HEK293 (cell line): ENCODE measurements at regions not wholly inside any gene's neighbourhood (a gene's known extent, or its start where the extent isn't known, plus 50 kb on each side); places are given as distances from the start of the nearest gene placed in this dataset.

Experiments used
- CTCF ChIA-PET: fragments of 350-600 bp; formaldehyde crosslinking; extraction: SDS; loops from one replicate; lab custom pipeline; 2021; ENCODE audit warnings: antibody characterized with exemption; lab: Yijun Ruan, JAX
- POLR2A ChIA-PET: fragments of 300-600 bp; formaldehyde crosslinking; extraction: SDS; loops from one replicate; lab custom pipeline; 2020; ENCODE audit warnings: antibody characterized with exemption, inconsistent platforms; lab: Yijun Ruan, JAX
- H3K27ac ChIP-seq: fragments of 200-500 bp; sonication (Bioruptor generic); 2 replicates; pipeline ENCODE4 v1.5.1; 2014; ENCODE audit warnings: low read depth, low read length, control low read depth, inconsistent platforms; ENCODE audit errors: extremely low read depth
- H3K36me3 ChIP-seq, 2 experiments: fragments of 200-500 bp in 1 of 2; sonication (Bioruptor generic) in 1 of 2; 1 replicate in 1 of 2; 2 replicates in 1 of 2; pipeline ENCODE4 v1.5.1; 2014 to 2017; ENCODE audit warnings: inconsistent platforms in 2 of 2, low read length in 2 of 2; ENCODE audit not compliant: control insufficient read depth in 2 of 2, insufficient read depth in 1 of 2
- H3K4me1 ChIP-seq: fragments of 200-500 bp; sonication (Bioruptor generic); 2 replicates; pipeline ENCODE4 v1.5.1; 2014; ENCODE audit warnings: mild to moderate bottlenecking, low read length, inconsistent platforms; ENCODE audit not compliant: control insufficient read depth, insufficient read depth
- H3K4me3 ChIP-seq: 2 replicates; pipeline ENCODE4 v1.5.1; 2011; ENCODE audit warnings: low read depth, mild to moderate bottlenecking, control low read depth, low read length, moderate library complexity
- H3K9me3 ChIP-seq: fragments of 200-500 bp; sonication (Bioruptor generic); 2 replicates; pipeline ENCODE4 v1.5.1; 2014; ENCODE audit warnings: low read depth, low read length, inconsistent platforms; ENCODE audit not compliant: control insufficient read depth, insufficient read depth
- KLF8 ChIP-seq: fragments of 450-650 bp; formaldehyde crosslinking; IDR thresholded peaks from 2 replicates; pipeline ENCODE4 v1.5.1; 2016; ENCODE audit warnings: missing biosample characterization, missing genetic modification characterization
- PRDM6 ChIP-seq: fragments of 450-650 bp; formaldehyde crosslinking; IDR thresholded peaks from 2 replicates; pipeline ENCODE4 v1.5.1; 2017; ENCODE audit warnings: missing biosample characterization, missing genetic modification characterization
- REST ChIP-seq: fragments of 450-650 bp; formaldehyde crosslinking; IDR thresholded peaks from 2 replicates; pipeline ENCODE4 v1.5.1; 2016; ENCODE audit warnings: missing biosample characterization, missing genetic modification characterization
- ZBTB17 ChIP-seq: fragments of 450-650 bp; formaldehyde crosslinking; IDR thresholded peaks from 2 replicates; pipeline ENCODE4 v1.5.1; 2016; ENCODE audit warnings: missing biosample characterization, missing genetic modification characterization
- ZBTB21 ChIP-seq: fragments of 450-650 bp; formaldehyde crosslinking; IDR thresholded peaks from 2 replicates; pipeline ENCODE4 v1.5.1; 2017; ENCODE audit warnings: missing biosample characterization, missing genetic modification characterization
- ZBTB6 ChIP-seq: fragments of 450-650 bp; formaldehyde crosslinking; IDR thresholded peaks from 2 replicates; pipeline ENCODE4 v1.5.1; 2017; ENCODE audit warnings: missing biosample characterization, missing genetic modification characterization
- ZIC2 ChIP-seq: fragments of 450-650 bp; formaldehyde crosslinking; IDR thresholded peaks from 2 replicates; pipeline ENCODE4 v1.5.1; 2016; ENCODE audit warnings: missing biosample characterization, missing genetic modification characterization
- ZNF132 ChIP-seq: fragments of 450-650 bp; formaldehyde crosslinking; IDR thresholded peaks from 2 replicates; pipeline ENCODE4 v1.5.1; 2017; ENCODE audit warnings: missing biosample characterization, missing genetic modification characterization, borderline replicate concordance
- ZNF169 ChIP-seq: fragments of 450-650 bp; formaldehyde crosslinking; IDR thresholded peaks from 2 replicates; pipeline ENCODE4 v1.5.1; 2016; ENCODE audit warnings: missing biosample characterization, missing genetic modification characterization
- ZNF18 ChIP-seq: fragments of 450-650 bp; formaldehyde crosslinking; IDR thresholded peaks from 2 replicates; pipeline ENCODE4 v1.5.1; 2016; ENCODE audit warnings: missing biosample characterization, missing genetic modification characterization
- ZNF23 ChIP-seq: fragments of 450-650 bp; formaldehyde crosslinking; IDR thresholded peaks from 2 replicates; pipeline ENCODE4 v1.5.1; 2016; ENCODE audit warnings: missing biosample characterization, missing genetic modification characterization, borderline replicate concordance
- ZNF26 ChIP-seq: fragments of 450-650 bp; formaldehyde crosslinking; IDR thresholded peaks from 2 replicates; pipeline ENCODE4 v1.5.1; 2016; ENCODE audit warnings: missing biosample characterization, missing genetic modification characterization
- ZNF274 ChIP-seq, 2 experiments: fragments of 200-500 bp in 1 of 2; fragments of 450-650 bp in 1 of 2; sonication (Bioruptor generic) in 1 of 2; formaldehyde crosslinking in 1 of 2; IDR thresholded peaks; 2 replicates each; pipeline versions ENCODE4 v1.5.1 to v1.6.1; 2014 to 2016; ENCODE audit warnings: borderline replicate concordance in 1 of 2, inconsistent platforms in 1 of 2, low read length in 1 of 2, missing biosample characterization in 1 of 2, missing genetic modification characterization in 1 of 2
- ZNF37A ChIP-seq: fragments of 450-650 bp; IDR thresholded peaks from 2 replicates; pipeline ENCODE4 v1.5.1; 2018; ENCODE audit warnings: missing biosample characterization, missing genetic modification characterization
- ZNF426 ChIP-seq: fragments of 450-650 bp; formaldehyde crosslinking; IDR thresholded peaks from 2 replicates; pipeline ENCODE4 v1.5.1; 2017; ENCODE audit warnings: missing biosample characterization, missing genetic modification characterization, mild to moderate bottlenecking, inconsistent platforms, moderate library complexity
- ZNF433 ChIP-seq: fragments of 450-650 bp; formaldehyde crosslinking; IDR thresholded peaks from 2 replicates; pipeline ENCODE4 v1.5.1; 2016; ENCODE audit warnings: missing biosample characterization, missing genetic modification characterization, low read depth
- ZNF449 ChIP-seq: fragments of 450-650 bp; formaldehyde crosslinking; IDR thresholded peaks from 2 replicates; pipeline ENCODE4 v1.5.1; 2017; ENCODE audit warnings: missing biosample characterization, mild to moderate bottlenecking, missing genetic modification characterization, moderate library complexity
- ZNF473 ChIP-seq: fragments of 450-650 bp; formaldehyde crosslinking; IDR thresholded peaks from 2 replicates; pipeline ENCODE4 v1.5.1; 2017; ENCODE audit warnings: missing biosample characterization, missing genetic modification characterization
- ZNF510 ChIP-seq: fragments of 450-650 bp; formaldehyde crosslinking; IDR thresholded peaks from 2 replicates; pipeline ENCODE4 v1.5.1; 2018; ENCODE audit warnings: mild to moderate bottlenecking, missing genetic modification characterization, missing biosample characterization; ENCODE audit not compliant: insufficient replicate concordance
- ZNF529 ChIP-seq: fragments of 450-650 bp; formaldehyde crosslinking; IDR thresholded peaks from 2 replicates; pipeline ENCODE4 v1.5.1; 2017; ENCODE audit warnings: missing genetic modification characterization, missing biosample characterization; ENCODE audit not compliant: insufficient replicate concordance
- ZNF549 ChIP-seq: fragments of 450-650 bp; IDR thresholded peaks from 2 replicates; pipeline ENCODE4 v1.5.1; 2018; ENCODE audit warnings: missing biosample characterization, missing genetic modification characterization, mild to moderate bottlenecking, inconsistent platforms, moderate library complexity

- TF ChIP-seq ZNF26 (no peak), REST (no peak), ZNF274 (IDR thresholded peaks at IDR 0.05; ENCODE audit: low read length) (no peak), ZNF274 (tag by site-specific recombination; IDR thresholded peaks at IDR 0.05; ENCODE audit: borderline replicate concordance) (no peak), ZNF529 (no peak)
- TF ChIP-seq, all 188 proteins: peak for 0
Measured at GRCh38 chr4:160872491-160872890, 1291.3 kb downstream of the FSTL5 start (continued).

GRCh38 chr4:160877087-160877790, 1286.6 kb downstream of the FSTL5 start:
- ChIA-PET CTCF (no interaction called here), POLR2A (no interaction called here)
- H3K36me3 ChIP-seq: no peaks in the 10 kb centered on the region
- H3K4me1 ChIP-seq: no peaks in the 10 kb centered on the region
- TF ChIP-seq ZNF169 (tag by site-specific recombination) (no peak), ZNF132 (tag by site-specific recombination) (no peak), KLF8 (tag by site-specific recombination) (no peak), ZNF433 (no peak), ZNF426 (no peak), ZNF510 (no peak), PRDM6 (tag by site-specific recombination) (no peak), ZNF18 (tag by site-specific recombination) (no peak), ZNF449 (no peak), ZIC2 (tag by site-specific recombination) (no peak), ZBTB6 (tag by site-specific recombination) (no peak), ZBTB21 (no peak), ZNF37A (tag by site-specific recombination) (no peak), ZNF549 (no peak), ZNF473 (no peak), ZBTB17 (tag by site-specific recombination) (no peak), ZNF23 (tag by site-specific recombination) (no peak)
- no peak overlapping the region for H3K27ac ChIP-seq
- H3K9me3 ChIP-seq: no peaks in the 10 kb centered on the region
- H3K4me3 ChIP-seq: no peak overlapping the region
